A549 (cell line): ENCODE measurements at regions not wholly inside any gene's neighbourhood (a gene's known extent, or its start where the extent isn't known, plus 50 kb on each side); places are given as distances from the start of the nearest gene placed in this dataset.

Experiments
- POLR2A ChIP-seq: IDR thresholded peaks from 2 replicates; pipeline ENCODE4 v1.6.1; 2012; ENCODE audit warnings: mild to moderate bottlenecking, low read length
- TF ChIP-seq, protein P1 (sequence below): fragments of 200-600 bp; sonication (generic); IDR thresholded peaks from 2 replicates; pipeline ENCODE4 v1.6.1; 2016; ENCODE audit warnings: antibody characterized with exemption, mild to moderate bottlenecking, moderate library complexity

DNA sequence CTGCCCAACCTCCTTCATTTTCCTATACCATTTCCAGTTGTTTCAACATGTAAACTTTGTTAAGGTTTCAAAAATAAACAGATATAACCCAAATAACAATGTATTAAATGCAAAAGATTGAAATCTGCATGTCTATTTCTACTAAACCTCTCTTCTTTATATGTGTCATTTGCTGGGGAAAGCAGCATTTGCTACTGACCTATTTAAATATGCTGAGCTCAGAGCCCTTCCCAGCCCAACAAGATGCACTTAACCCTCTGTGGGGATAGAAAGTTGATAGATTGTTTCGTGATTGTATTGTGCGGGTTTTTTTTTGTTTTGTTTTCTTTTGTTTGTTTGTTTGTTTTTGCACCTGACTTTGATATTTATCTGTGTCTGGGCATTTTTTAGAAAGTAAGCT lies 139.5 kb downstream of the UCHL1 start:
- TF ChIP-seq, protein P1, sequence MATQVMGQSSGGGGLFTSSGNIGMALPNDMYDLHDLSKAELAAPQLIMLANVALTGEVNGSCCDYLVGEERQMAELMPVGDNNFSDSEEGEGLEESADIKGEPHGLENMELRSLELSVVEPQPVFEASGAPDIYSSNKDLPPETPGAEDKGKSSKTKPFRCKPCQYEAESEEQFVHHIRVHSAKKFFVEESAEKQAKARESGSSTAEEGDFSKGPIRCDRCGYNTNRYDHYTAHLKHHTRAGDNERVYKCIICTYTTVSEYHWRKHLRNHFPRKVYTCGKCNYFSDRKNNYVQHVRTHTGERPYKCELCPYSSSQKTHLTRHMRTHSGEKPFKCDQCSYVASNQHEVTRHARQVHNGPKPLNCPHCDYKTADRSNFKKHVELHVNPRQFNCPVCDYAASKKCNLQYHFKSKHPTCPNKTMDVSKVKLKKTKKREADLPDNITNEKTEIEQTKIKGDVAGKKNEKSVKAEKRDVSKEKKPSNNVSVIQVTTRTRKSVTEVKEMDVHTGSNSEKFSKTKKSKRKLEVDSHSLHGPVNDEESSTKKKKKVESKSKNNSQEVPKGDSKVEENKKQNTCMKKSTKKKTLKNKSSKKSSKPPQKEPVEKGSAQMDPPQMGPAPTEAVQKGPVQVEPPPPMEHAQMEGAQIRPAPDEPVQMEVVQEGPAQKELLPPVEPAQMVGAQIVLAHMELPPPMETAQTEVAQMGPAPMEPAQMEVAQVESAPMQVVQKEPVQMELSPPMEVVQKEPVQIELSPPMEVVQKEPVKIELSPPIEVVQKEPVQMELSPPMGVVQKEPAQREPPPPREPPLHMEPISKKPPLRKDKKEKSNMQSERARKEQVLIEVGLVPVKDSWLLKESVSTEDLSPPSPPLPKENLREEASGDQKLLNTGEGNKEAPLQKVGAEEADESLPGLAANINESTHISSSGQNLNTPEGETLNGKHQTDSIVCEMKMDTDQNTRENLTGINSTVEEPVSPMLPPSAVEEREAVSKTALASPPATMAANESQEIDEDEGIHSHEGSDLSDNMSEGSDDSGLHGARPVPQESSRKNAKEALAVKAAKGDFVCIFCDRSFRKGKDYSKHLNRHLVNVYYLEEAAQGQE = no peak
- no peak for TF ChIP-seq POLR2A
